ENCODE measurements at regions not wholly inside any gene's neighbourhood (a gene's known extent, or its start where the extent isn't known, plus 50 kb on each side); places are given as distances from the start of the nearest gene placed in this dataset.
A peak's percentile ranks its signal among the peaks of the same experiment; 100 is the strongest.

DNA sequence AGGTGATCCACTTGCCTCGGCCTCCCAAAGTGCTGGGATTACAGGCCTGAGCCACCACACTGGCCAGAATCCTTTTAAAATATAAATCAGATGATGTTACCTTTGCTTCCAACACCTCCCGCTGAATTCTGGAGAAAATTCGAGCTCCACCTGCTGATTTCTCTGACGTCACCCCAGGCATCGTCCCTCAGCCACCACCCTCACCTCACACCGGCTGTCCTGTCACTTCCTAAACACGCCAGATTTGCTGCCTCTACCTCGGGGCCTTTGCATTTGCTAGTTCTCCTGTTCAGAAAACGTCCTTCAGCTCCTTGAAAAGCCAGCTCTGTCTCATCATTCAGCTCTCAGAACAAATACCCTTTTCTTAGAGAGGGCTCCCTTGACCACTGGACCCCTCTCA, 57.9 kb downstream of the FBXO2 start:
- DNase-seq, result no peak

DNA sequence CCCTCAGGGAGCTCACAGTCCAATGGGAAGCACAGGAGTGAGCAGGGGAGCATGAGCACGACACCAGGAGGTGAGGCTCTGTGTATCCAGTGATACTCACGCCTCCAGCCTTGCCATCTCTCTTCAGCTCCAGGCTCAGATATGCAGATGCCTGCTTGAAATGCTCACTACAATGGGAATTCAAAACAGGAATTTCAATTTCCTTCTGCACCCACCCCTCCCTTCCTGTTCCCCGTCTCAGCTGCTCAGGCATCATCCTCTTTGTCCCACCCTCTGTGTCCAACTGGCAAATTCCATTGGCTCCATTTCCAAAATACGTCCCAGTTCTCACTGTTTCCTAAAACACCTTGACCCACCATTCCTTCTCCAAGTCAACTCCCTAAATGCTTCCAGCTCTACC, 58.9 kb downstream of the FBXO2 start:
- DNase-seq, result no peak

DNA sequence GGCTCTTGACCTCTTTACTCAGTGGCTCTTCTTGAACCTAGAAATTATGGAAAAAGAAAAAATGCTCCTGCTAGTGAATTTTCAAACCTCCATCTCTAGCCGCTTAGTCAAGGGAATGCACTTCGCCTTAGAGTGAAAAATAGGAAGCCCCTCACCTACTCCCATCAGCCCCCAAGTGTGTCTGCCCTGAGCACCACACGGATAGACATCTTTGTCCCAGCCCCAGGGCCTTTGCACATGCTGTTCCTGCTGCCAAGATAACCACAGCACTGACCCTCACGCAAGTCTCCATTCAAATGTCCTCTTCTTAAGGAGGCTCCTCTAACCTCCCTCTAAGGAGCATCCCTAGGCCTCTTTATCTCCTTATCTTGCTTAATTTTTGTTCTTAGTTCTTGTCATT, 59.6 kb downstream of the FBXO2 start:
- DNase-seq, result no peak

DNA sequence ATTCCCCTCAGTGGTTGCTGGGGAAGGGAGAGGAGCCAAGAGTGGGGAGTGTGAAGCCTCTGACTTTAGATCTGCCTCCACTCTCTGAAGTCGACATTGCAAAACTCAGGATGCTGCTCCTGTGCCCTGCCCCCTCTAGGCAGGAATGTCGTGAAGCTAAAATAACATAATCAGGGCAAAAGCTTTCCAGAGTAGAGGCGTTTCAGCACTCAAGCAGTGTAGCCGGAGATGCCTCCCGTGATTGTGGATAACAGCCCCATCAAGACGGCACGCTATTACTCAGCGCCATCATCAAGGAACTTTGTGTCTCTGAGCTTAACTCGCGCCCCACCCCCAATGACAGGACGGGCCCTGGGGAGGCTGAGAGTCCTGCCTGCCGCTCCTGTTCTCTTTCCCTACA, 60.0 kb downstream of the FBXO2 start:
- DNase-seq, result peak in 24 of 56 donors; percentile 2 to 46 (median 16)

DNA sequence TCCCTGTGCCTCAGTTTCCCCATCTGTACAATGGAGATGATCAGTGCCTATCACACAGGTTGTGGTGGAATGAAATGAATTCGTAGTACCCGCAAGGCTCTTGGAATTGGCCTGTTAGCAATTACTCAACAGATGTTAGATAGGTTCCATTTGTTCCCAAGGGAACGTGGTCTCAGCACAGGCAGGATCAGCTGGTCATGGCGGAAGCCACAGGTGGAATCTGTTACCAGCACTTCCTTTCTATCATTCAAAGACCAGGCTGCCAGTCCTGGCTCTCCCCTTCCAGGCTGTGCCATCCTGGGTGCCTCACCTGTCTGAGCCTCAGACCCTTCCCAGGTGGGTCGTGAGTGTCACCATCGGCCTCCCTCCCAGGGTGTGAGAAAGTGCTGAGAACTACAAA, 61.5 kb downstream of the FBXO2 start:
- DNase-seq, result no peak

DNA sequence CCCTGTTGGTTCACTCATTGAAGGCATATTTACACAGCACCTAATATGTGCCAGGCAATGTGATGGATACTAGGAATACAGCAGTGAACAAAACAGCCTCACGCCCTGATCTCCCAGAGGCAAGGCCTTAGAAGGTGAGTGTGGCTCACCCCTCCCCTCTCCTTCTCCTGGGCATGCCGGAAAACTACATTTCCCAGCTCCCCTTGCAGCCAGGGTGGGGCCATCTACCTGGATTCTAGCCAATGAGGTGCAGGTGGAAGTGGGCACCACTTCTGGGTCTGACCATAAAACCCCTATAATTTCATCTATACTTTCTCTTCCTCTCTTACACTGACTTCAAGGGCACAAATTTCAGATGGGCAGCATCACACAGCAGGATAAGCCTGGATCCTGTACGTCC, 63.8 kb downstream of the FBXO2 start:
- no peak for DNase-seq

Data from nucleus accumbens (tissue), 56 donors.